Heart right ventricle (tissue), 16 donors: ENCODE measurements at regions not wholly inside any gene's neighbourhood (a gene's known extent, or its start where the extent isn't known, plus 50 kb on each side); places are given as distances from the start of the nearest gene placed in this dataset.

Experiments used
- ATAC-seq, 8 donors: fragments of 200-7000 bp; cut with Tn5 transposase; one replicate each; pipeline ENCODE4 v1.9.1; 2020; ENCODE audit warnings: mild to moderate bottlenecking in 8 of 8, moderate library complexity in 8 of 8, moderate number of reproducible peaks in 1 of 8
- DNase-seq, 2 donors: peaks; one replicate each; pipeline ENCODE4 v3.0.0-alpha.2; 2020
- H3K27ac ChIP-seq, 10 donors: fragments of 200-600 bp; sonication (generic) in 2 of 10; one replicate each; pipeline versions ENCODE4 v1.5.0 to v1.8.0; 2020 to 2022; ENCODE audit warnings: mild to moderate bottlenecking in 3 of 10
- H3K27me3 ChIP-seq, 7 donors: fragments of 200-600 bp; one replicate each; pipeline ENCODE4 v1.8.0; 2021 to 2022; ENCODE audit warnings: mild to moderate bottlenecking in 2 of 7
- H3K36me3 ChIP-seq, 9 donors: fragments of 200-600 bp; sonication (generic) in 1 of 9; one replicate each; pipeline versions ENCODE4 v1.5.0 to v1.8.0; 2020 to 2022; ENCODE audit warnings: mild to moderate bottlenecking in 2 of 9
- H3K4me1 ChIP-seq, 9 donors: fragments of 200-600 bp; sonication (generic) in 1 of 9; one replicate each; pipeline versions ENCODE4 v1.5.0 to v1.8.0; 2020 to 2022; ENCODE audit warnings: mild to moderate bottlenecking in 4 of 9
- H3K4me3 ChIP-seq, 10 donors: fragments of 200-600 bp; sonication (generic) in 2 of 10; one replicate each; pipeline versions ENCODE4 v1.5.0 to v1.8.0; 2020 to 2022; ENCODE audit warnings: mild to moderate bottlenecking in 7 of 10, moderate library complexity in 2 of 10
- H3K9me3 ChIP-seq, 11 donors: fragments of 200-600 bp in 10 of 11; sonication (generic) in 2 of 11; one replicate each; pipeline versions ENCODE4 v1.5.0 to v1.8.0; 2013 to 2022; ENCODE audit warnings: mild to moderate bottlenecking in 2 of 11, control low read depth in 1 of 11, moderate library complexity in 1 of 11
- whole genome bisulfite sequencing, 2 donors: extraction: QIAGEN DNeasy Blood & Tissue Kit; methylation state at CpG; one replicate each; pipeline ENCODE4 v1.1.7; 2013; ENCODE audit warnings: inconsistent platforms in 1 of 2; 5-methylcytosine and 5-hydroxymethylcytosine counted together
- intact Hi-C, 10 donors: fragments of 100-400 bp; cut with DNase I; formaldehyde crosslinking; loops; one replicate each; pipeline versions ENCODE4 v1.11.1 to v1.14.2; 2022
- TF ChIP-seq, protein P1 (sequence below), 9 donors: fragments of 200-600 bp; sonication (generic) in 2 of 9; IDR thresholded peaks; one replicate each; pipeline versions ENCODE4 v1.5.0 to v1.8.0; 2021 to 2022; ENCODE audit warnings: antibody characterized with exemption in 9 of 9, mild to moderate bottlenecking in 5 of 9, moderate library complexity in 1 of 9
- donor health status: Arrhythmogenic right ventricular cardiomyopathy.
- donor health status: ischemic (EF 13 %, LVEDD 7.1; RV severe dilation, severe dysfunction).
- donor health status: healthy with polysubstance abuse.
- donor health status: DM: no; HTN: yes; CAD: no.
- donor health status: DM: no; HTN: no; CAD: no.
- donor health status: ischemic (EF 25% LVEDD 6.9; RV normal size, moderate dysfunction).
- donor health status: ischemic (EF 25% LVEDD 5.7; RV mildly dilated, moderate dysfunction).
- donor health status: healthy.
- donor health status: DM: yes; HTN: yes; CAD: no.
- donor health status: Ischemic cardiomyopathy.
- donor health status: ischemic (EF 35%, LVEDD 5.7; RV mildly dilated, moderate dysfunction).
- donor health status: nonischemic (EF 11% LVEDD 7.7; RV severe dilation, severe dysfunction).
- donor health status: DM: yes; HTN: yes; CAD: no.
- donor health status: PGD.
- donor health status: ischemic (EF 29% LVEDD 5.4; RV normal size, mild dysfunction).
- donor health status: nonischemic (EF 23%, LVEDD 6.1; RV moderate dilation, normal function).

DNA sequence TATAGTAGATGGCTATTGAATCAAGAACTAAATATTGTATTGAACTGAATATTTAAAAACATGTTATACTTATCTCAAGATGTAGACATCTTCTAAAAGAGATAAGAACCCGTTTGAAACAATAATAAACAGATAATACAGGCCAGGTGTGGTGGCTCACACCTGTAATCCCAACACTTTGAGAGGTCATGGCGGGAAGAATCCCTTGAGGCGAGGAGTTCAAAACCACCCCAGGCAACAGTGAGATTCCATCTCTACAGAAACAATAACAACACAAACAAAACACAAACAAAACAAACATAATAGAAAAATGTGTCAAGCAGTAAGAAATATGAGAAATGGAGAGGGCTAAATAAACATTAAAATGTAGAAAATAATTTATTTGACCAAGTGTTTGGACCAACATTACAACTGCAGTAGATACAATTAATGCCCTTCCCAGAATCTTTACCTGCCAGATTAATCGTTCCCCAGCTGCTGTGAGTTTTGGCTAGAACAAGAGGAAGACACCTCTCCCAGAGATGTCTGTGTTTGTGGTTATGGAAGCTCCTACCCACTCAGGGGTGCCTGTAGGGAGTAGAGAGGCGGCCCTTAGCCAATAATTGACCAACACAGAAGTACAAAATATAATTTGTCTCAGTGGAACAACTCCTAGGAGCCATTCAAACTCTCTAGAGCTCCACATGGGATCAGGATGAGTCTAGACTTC lies 111.9 kb upstream of the AGTR1 start:
- intact Hi-C loops = no loop called here
- H3K4me3 ChIP-seq = no peak overlapping the region

GRCh38 chr3:148588291-148588690 lies 109.4 kb upstream of the AGTR1 start:
- Histone ChIP-seq H3K4me3 (no peak overlapping the region), H3K4me1 (no peaks in the 10 kb centered on the region), H3K27me3 (no peaks in the 10 kb centered on the region), H3K36me3 (no peaks in the 10 kb centered on the region), H3K9me3 (peaks cover 0 to 7% (median 0%) of the 10 kb centered on the region in 11 donors), H3K27ac (no peak overlapping the region)
- intact Hi-C loops = no loop called here
- TF ChIP-seq, protein P1, sequence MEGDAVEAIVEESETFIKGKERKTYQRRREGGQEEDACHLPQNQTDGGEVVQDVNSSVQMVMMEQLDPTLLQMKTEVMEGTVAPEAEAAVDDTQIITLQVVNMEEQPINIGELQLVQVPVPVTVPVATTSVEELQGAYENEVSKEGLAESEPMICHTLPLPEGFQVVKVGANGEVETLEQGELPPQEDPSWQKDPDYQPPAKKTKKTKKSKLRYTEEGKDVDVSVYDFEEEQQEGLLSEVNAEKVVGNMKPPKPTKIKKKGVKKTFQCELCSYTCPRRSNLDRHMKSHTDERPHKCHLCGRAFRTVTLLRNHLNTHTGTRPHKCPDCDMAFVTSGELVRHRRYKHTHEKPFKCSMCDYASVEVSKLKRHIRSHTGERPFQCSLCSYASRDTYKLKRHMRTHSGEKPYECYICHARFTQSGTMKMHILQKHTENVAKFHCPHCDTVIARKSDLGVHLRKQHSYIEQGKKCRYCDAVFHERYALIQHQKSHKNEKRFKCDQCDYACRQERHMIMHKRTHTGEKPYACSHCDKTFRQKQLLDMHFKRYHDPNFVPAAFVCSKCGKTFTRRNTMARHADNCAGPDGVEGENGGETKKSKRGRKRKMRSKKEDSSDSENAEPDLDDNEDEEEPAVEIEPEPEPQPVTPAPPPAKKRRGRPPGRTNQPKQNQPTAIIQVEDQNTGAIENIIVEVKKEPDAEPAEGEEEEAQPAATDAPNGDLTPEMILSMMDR (IDR thresholded peaks at IDR 0.05) = no peak
- no peak for ATAC-seq
- 85 to 98% methylated on average over 2 of the region's 2 CpGs for WGBS, 2 donors
- no peak for DNase-seq

More for the DNA sequence above, 111.9 kb upstream of the AGTR1 start:
- Histone ChIP-seq H3K4me1 (no peaks in the 10 kb centered on the region), H3K9me3 (peaks cover 0 to 3% (median 0%) of the 10 kb centered on the region in 11 donors), H3K36me3 (no peaks in the 10 kb centered on the region), H3K27me3 (no peaks in the 10 kb centered on the region), H3K27ac (no peak overlapping the region)
- 59 to 60% methylated on average over 5 of the region's 5 CpGs for WGBS, 2 donors
- TF ChIP-seq, protein P1 (IDR thresholded peaks at IDR 0.05) = no peak
- no peak for ATAC-seq
- DNase-seq = no peak

DNA sequence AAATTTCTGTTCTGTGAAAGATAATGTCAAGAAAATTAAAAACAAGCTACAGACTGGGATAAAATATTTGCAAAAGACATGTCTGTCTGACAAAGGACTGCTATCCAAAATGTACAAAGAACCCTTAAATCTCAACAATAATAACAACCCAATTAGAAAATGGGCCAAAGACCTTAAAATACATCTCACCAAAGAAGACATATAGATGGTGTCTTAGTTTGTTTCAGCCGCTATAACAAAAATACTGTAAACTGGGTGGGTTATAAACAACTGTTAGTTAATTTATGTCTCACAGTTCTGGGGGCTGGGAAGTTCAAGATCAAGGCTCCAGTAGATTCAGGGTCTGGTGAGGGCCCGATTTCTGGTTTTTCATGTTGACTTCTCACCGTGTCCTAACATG lies 106.2 kb upstream of the AGTR1 start:
- no peak overlapping the region for H3K4me3 ChIP-seq
- H3K27me3 ChIP-seq = no peaks in the 10 kb centered on the region
- no peak overlapping the region for H3K27ac ChIP-seq
- TF ChIP-seq, protein P1 (IDR thresholded peaks at IDR 0.05) = no peak
- DNase-seq = no peak
- H3K9me3 ChIP-seq = peaks cover 0 to 7% (median 0%) of the 10 kb centered on the region in 11 donors
- WGBS, 2 donors = 87 to 96% methylated on average over 3 of the region's 3 CpGs
- intact Hi-C loops = no loop called here
- no peaks in the 10 kb centered on the region for H3K36me3 ChIP-seq
- H3K4me1 ChIP-seq = no peaks in the 10 kb centered on the region
- ATAC-seq = no peak

DNA sequence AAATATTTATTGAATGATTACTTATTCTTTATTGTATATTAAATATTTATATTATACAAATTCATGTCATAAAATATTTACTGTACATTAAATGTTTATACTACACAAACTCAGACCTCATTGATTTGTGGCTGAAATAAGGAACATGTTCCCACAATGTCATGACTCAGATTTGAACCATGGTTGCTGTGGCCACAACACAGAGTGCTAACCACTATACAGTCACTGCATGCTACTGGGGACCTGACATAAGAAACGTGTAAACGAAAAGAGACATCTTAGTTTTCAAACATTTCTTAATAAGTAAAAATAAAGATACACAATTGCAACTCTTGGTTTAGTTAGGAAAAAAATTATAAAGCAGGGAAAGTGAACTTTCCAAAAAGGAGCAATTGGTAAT lies 99.1 kb upstream of the AGTR1 start:
- H3K4me1 ChIP-seq = no peaks in the 10 kb centered on the region
- no peak overlapping the region for H3K27ac ChIP-seq
- H3K27me3 ChIP-seq = no peaks in the 10 kb centered on the region
- no peaks in the 10 kb centered on the region for H3K9me3 ChIP-seq
- ATAC-seq (no peak), DNase-seq (no peak)
- TF ChIP-seq, protein P1 (IDR thresholded peaks at IDR 0.05) = no peak
- no peak overlapping the region for H3K4me3 ChIP-seq
- no peaks in the 10 kb centered on the region for H3K36me3 ChIP-seq
- WGBS, 2 donors = 90 to 92% methylated on average over 2 of the region's 2 CpGs
- intact Hi-C loops = no loop called here
